Trophoblast cell (in vitro differentiated cells and primary cell): ENCODE measurements at regions not wholly inside any gene's neighbourhood (a gene's known extent, or its start where the extent isn't known, plus 50 kb on each side); places are given as distances from the start of the nearest gene placed in this dataset.

ENCODE experiments used
- DNase-seq, 2 donors: peaks; one replicate each; pipeline ENCODE4 v3.0.0-alpha.2; 2016
- H2AFZ ChIP-seq: 2 replicates; pipeline ENCODE4 v1.6.1; 2013; ENCODE audit warnings: low read length, moderate library complexity, mild to moderate bottlenecking; ENCODE audit not compliant: insufficient read depth, poor library complexity
- H2AK5ac ChIP-seq: 2 replicates; pipeline ENCODE4 v1.6.1; 2013; ENCODE audit warnings: mild to moderate bottlenecking, low read length
- H2BK120ac ChIP-seq: 2 replicates; pipeline ENCODE4 v1.6.1; 2013; ENCODE audit warnings: low read length, mild to moderate bottlenecking, moderate library complexity; ENCODE audit not compliant: insufficient read depth, poor library complexity
- H2BK12ac ChIP-seq: 2 replicates; pipeline ENCODE4 v1.6.1; 2013; ENCODE audit warnings: mild to moderate bottlenecking, low read length, moderate library complexity
- H2BK5ac ChIP-seq: 2 replicates; pipeline ENCODE4 v1.6.1; 2013; ENCODE audit warnings: low read length, low read depth, moderate library complexity, mild to moderate bottlenecking; ENCODE audit not compliant: poor library complexity
- H3K14ac ChIP-seq: 2 replicates; pipeline ENCODE4 v1.6.1; 2013; ENCODE audit warnings: mild to moderate bottlenecking, low read length
- H3K18ac ChIP-seq: 2 replicates; pipeline ENCODE4 v1.6.1; 2013; ENCODE audit warnings: mild to moderate bottlenecking, low read length
- H3K23ac ChIP-seq: 2 replicates; pipeline ENCODE4 v1.6.1; 2013; ENCODE audit warnings: low read length
- H3K27ac ChIP-seq: 2 replicates; pipeline ENCODE4 v1.5.1; 2013; ENCODE audit warnings: low read depth, mild to moderate bottlenecking, inconsistent platforms, low read length, moderate library complexity
- H3K27me3 ChIP-seq: 2 replicates; pipeline ENCODE4 v1.6.1; 2013; ENCODE audit warnings: inconsistent platforms, mild to moderate bottlenecking, low read length, moderate library complexity; ENCODE audit not compliant: insufficient read depth
- H3K36me3 ChIP-seq, 2 experiments: 1 replicate in 1 of 2; 2 replicates in 1 of 2; pipeline ENCODE4 v1.6.1; 2013; ENCODE audit warnings: low read length in 2 of 2, mild to moderate bottlenecking in 2 of 2, moderate library complexity in 1 of 2; ENCODE audit not compliant: insufficient read depth in 2 of 2, control insufficient read depth in 1 of 2
- H3K4ac ChIP-seq: 2 replicates; pipeline ENCODE4 v1.6.1; 2013; ENCODE audit warnings: low read depth, mild to moderate bottlenecking, low read length, moderate library complexity
- H3K4me1 ChIP-seq, 2 experiments: 1 replicate in 1 of 2; 2 replicates in 1 of 2; pipeline ENCODE4 v1.6.1; 2013; ENCODE audit warnings: low read length in 2 of 2, mild to moderate bottlenecking in 2 of 2, moderate library complexity in 1 of 2; ENCODE audit not compliant: insufficient read depth in 2 of 2, control insufficient read depth in 1 of 2
- H3K4me2 ChIP-seq: 2 replicates; pipeline ENCODE4 v1.6.1; 2013; ENCODE audit warnings: inconsistent platforms, mild to moderate bottlenecking, low read length, moderate library complexity
- H3K4me3 ChIP-seq: 2 replicates; pipeline ENCODE4 v1.5.1; 2013; ENCODE audit warnings: mild to moderate bottlenecking, low read depth, low read length, inconsistent platforms
- H3K79me1 ChIP-seq: one replicate; pipeline ENCODE4 v1.6.1; 2013; ENCODE audit warnings: low read length
- H3K79me2 ChIP-seq: 2 replicates; pipeline ENCODE4 v1.6.1; 2013; ENCODE audit warnings: low read length, mild to moderate bottlenecking; ENCODE audit not compliant: control insufficient read depth, insufficient read depth, poor library complexity
- H3K9ac ChIP-seq: 2 replicates; pipeline ENCODE4 v1.6.1; 2013; ENCODE audit warnings: mild to moderate bottlenecking, low read length
- H3K9me3 ChIP-seq: 2 replicates; pipeline ENCODE4 v1.6.1; 2013; ENCODE audit warnings: low read depth, mild to moderate bottlenecking, control low read depth, inconsistent platforms, low read length; ENCODE audit not compliant: insufficient read depth
- H4K12ac ChIP-seq: 2 replicates; pipeline ENCODE4 v1.6.1; 2013; ENCODE audit warnings: low read depth, mild to moderate bottlenecking, low read length, moderate library complexity
- H4K8ac ChIP-seq: 2 replicates; pipeline ENCODE4 v1.6.1; 2013; ENCODE audit warnings: low read depth, mild to moderate bottlenecking, low read length, moderate library complexity
- H4K91ac ChIP-seq: one replicate; pipeline ENCODE4 v1.6.1; 2013; ENCODE audit warnings: low read depth, mild to moderate bottlenecking, low read length, moderate library complexity
- WGBS: extraction: QIAGEN DNeasy Blood & Tissue Kit; methylation state at CpG from one replicate; pipeline ENCODE4 v1.1.7; 2013; ENCODE audit warnings: missing lambda C conversion rate; ENCODE audit not compliant: insufficient read length, insufficient coverage; ENCODE audit errors: extremely low coverage; 5-methylcytosine and 5-hydroxymethylcytosine counted together

DNA sequence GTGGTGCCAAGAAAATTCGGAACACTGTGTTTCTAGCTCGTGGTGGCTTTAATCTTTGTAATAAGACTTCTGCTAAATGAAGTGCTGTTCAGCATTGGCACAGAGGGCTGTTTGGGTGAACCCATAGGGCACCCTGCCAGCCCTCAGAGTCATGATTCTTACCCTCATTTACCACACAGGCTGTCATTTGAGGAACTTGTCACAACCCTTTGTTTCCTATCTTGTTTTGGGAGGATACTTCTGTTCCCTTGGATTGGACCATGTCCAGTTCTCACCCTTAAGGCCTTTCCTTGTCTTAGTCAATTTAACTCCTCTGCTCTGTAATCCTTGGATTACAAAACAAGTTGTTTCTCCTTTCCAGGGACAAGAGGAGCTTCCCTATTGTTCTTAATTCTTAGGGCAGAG lies 225.7 kb downstream of the MTX2 start:
- no peaks in the 10 kb centered on the region for H3K9me3 ChIP-seq
- H4K8ac ChIP-seq = no peak overlapping the region

GRCh38 chr2:176495826-176496225 lies 226.6 kb downstream of the MTX2 start:
- Histone ChIP-seq H3K18ac (no peak overlapping the region), H2AFZ (no peak overlapping the region), H3K9me3 (no peaks in the 10 kb centered on the region), H4K8ac (no peak overlapping the region), H2BK120ac (no peak overlapping the region), H4K12ac (no peak overlapping the region), H3K4me3 (no peak overlapping the region), H3K14ac (no peak overlapping the region), H3K79me1 (no peaks in the 10 kb centered on the region), H2BK12ac (no peak overlapping the region), H3K9ac (no peak overlapping the region), H3K36me3 (no peaks in the 10 kb centered on the region), H2BK5ac (no peak overlapping the region), H2AK5ac (no peak overlapping the region), H3K27ac (no peak overlapping the region), H3K4me1 (peaks cover under 1 to 3% of the 10 kb centered on the region in 2 experiments), H3K23ac (no peak overlapping the region), H3K4ac (no peak overlapping the region), H4K91ac (no peak overlapping the region), H3K27me3 (no peaks in the 10 kb centered on the region), H3K4me2 (no peak overlapping the region), H3K79me2 (no peaks in the 10 kb centered on the region)
- DNase-seq = no peak
- WGBS = no CpG with 5 or more reads among the region's 3 CpGs

More for the DNA sequence above, 225.7 kb downstream of the MTX2 start:
- H3K79me2 ChIP-seq = peaks cover 4% of the 10 kb centered on the region
- H3K4ac ChIP-seq = no peak overlapping the region
- H4K91ac ChIP-seq = no peak overlapping the region
- no peak overlapping the region for H2AFZ ChIP-seq
- H3K4me3 ChIP-seq = no peak overlapping the region
- H3K27me3 ChIP-seq = no peaks in the 10 kb centered on the region
- DNase-seq = no peak
- no peak overlapping the region for H3K4me2 ChIP-seq
- no peak overlapping the region for H3K18ac ChIP-seq
- no peak overlapping the region for H3K9ac ChIP-seq
- no peak overlapping the region for H2AK5ac ChIP-seq
- no peak overlapping the region for H3K27ac ChIP-seq
- no peak overlapping the region for H4K12ac ChIP-seq
- peaks cover 8% of the 10 kb centered on the region for H3K79me1 ChIP-seq
- H3K4me1 ChIP-seq = peaks cover 9 to 12% of the 10 kb centered on the region in 2 experiments
- no peaks in the 10 kb centered on the region for H3K36me3 ChIP-seq
- no peak overlapping the region for H2BK12ac ChIP-seq
- no peak overlapping the region for H2BK120ac ChIP-seq
- H3K23ac ChIP-seq = no peak overlapping the region
- H3K14ac ChIP-seq = no peak overlapping the region
- H2BK5ac ChIP-seq = no peak overlapping the region
- WGBS = no CpG with 5 or more reads among the region's 2 CpGs

DNA sequence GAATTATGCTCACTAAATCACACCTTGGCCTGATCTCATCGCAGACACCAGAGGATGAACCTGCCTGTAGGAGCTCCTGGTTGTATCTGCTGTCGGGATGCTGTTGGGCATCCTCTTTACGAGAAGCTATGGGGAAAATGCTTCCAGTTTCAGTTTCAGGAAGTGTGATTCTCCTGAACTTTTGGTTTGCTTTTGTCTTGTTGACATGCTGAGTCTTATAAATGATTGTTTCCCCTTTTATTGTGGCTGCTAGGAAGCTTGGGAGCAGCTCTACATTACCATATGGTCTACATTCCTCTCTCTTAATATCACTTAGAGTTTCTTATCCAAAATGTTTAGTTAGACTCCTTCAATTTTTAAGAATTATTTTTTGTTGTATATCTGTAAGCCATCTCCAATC lies 227.5 kb downstream of the MTX2 start:
- H3K14ac ChIP-seq = no peak overlapping the region
- H3K36me3 ChIP-seq = no peaks in the 10 kb centered on the region
- H3K4me1 ChIP-seq = peaks cover 0 to 3% of the 10 kb centered on the region in 2 experiments
- H2AK5ac ChIP-seq = no peak overlapping the region
- no peak overlapping the region for H3K18ac ChIP-seq
- H3K4me2 ChIP-seq = no peak overlapping the region
- H4K91ac ChIP-seq = no peak overlapping the region
- H2BK120ac ChIP-seq = no peak overlapping the region
- no peaks in the 10 kb centered on the region for H3K9me3 ChIP-seq
- no peak overlapping the region for H3K9ac ChIP-seq
- H2AFZ ChIP-seq = no peak overlapping the region
- H2BK5ac ChIP-seq = no peak overlapping the region
- H4K12ac ChIP-seq = no peak overlapping the region
- H3K79me2 ChIP-seq = no peaks in the 10 kb centered on the region
- DNase-seq = no peak
- H4K8ac ChIP-seq = no peak overlapping the region
- H3K27ac ChIP-seq = no peak overlapping the region
- no peaks in the 10 kb centered on the region for H3K27me3 ChIP-seq
- no peak overlapping the region for H3K4me3 ChIP-seq
- no peak overlapping the region for H3K4ac ChIP-seq
- H3K79me1 ChIP-seq = no peaks in the 10 kb centered on the region
- WGBS = no CpG with 5 or more reads among the region's 3 CpGs
- H2BK12ac ChIP-seq = no peak overlapping the region
- no peak overlapping the region for H3K23ac ChIP-seq

GRCh38 chr2:176500901-176501300 lies 231.7 kb downstream of the MTX2 start:
- DNase-seq = no peak
- Histone ChIP-seq H2AFZ (no peak overlapping the region), H4K8ac (no peak overlapping the region), H2BK12ac (no peak overlapping the region), H2AK5ac (no peak overlapping the region), H3K14ac (no peak overlapping the region), H3K79me2 (no peaks in the 10 kb centered on the region), H3K4me3 (no peak overlapping the region), H3K9me3 (no peaks in the 10 kb centered on the region), H2BK120ac (no peak overlapping the region), H3K27ac (no peak overlapping the region), H2BK5ac (no peak overlapping the region), H4K12ac (no peak overlapping the region), H3K18ac (no peak overlapping the region), H3K79me1 (peaks cover 1% of the 10 kb centered on the region), H3K4me2 (no peak overlapping the region), H3K4me1 (peaks cover 0 to 2% of the 10 kb centered on the region in 2 experiments), H4K91ac (no peak overlapping the region), H3K9ac (no peak overlapping the region), H3K23ac (no peak overlapping the region), H3K4ac (no peak overlapping the region), H3K36me3 (no peaks in the 10 kb centered on the region), H3K27me3 (no peaks in the 10 kb centered on the region)
- no CpG with 5 or more reads among the region's 1 CpG for WGBS
